Limb (tissue), 2 donors: ENCODE measurements at regions not wholly inside any gene's neighbourhood (a gene's known extent, or its start where the extent isn't known, plus 50 kb on each side); places are given as distances from the start of the nearest gene placed in this dataset.

Experiments
- DNase-seq, 2 donors: peaks; one replicate each; pipeline ENCODE4 v3.0.0-alpha.2; 2016; ENCODE audit errors: extremely low spot score in 2 of 2

DNA sequence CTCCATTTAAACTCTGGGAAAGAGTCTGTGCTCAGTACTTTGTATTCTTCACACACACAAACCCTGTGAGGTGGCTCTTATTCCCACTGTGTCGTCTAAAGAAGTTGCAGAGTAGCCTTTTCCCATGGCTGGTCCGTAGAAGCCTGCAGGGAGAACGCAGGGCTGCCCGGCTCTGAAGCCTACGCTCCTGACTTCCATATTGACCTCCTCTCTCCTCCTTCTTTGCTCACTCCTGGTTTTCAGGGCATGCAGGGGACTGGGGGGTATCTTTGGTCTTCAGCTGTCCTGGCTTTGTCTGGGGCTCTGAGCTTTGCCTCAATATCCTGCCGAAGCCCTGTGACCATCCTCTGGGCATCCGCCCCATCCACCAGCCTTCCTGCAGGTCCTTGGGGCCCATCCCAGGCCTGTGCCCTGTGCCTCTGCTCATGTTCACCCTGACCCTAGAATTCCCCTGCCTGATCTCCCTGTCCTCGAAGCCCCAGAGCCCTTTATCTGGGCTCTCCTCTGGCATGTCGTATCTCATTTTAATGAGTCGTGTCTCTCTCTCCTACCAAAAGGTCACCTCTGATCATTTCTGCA is 83.8 kb upstream of the FSTL4 start:
- DNase-seq: no peak

DNA sequence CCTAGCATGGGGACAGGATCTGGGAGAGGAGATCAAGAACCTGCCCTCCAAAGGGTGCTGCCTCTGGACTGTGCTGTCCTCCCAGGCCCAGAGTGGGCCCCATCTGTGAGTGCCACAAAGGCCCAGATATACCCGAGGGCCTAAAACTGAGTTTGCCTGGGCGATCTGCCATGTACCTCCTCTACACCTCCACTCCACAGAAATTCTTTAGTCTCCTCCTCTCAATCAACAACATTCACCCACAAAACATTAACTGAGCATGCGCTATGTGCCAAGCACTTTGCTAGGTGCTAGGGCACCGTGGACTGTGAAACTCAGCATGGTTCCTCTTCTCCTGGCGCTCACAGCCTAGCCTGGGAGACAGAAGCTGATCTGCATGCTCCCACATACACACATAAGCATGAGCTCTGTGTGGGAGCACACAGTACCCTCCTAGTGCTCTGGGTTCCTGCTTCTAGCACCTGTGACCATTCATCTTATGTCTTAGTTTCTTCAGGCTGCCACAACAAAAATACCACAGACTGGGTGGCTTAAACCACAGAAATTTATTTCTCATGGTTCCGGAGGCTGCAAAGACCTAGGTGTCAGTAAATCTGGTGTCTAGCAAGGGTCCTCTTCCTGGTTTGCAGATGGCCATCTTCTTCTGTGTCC is 82.0 kb upstream of the FSTL4 start:
- DNase-seq: no peak

DNA sequence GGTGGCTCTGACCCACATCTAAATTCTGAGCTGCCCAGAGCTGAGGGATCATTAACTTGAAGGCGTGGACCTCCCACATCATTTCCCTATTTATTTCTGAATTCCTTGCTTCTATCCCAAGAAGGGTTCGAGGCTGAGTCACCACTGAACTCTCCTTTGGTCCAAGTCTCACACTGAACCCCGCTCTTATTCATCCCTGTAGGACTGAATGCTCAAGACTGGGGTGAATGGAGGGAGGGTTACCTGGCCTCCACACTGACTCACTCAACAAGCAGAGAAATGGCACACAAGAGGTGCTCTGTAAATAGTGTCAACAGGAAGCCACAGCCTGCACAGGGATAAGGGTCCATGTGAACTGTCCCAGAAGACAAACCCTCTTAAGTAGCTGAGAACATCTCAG is 79.1 kb upstream of the FSTL4 start:
- DNase-seq: no peak

DNA sequence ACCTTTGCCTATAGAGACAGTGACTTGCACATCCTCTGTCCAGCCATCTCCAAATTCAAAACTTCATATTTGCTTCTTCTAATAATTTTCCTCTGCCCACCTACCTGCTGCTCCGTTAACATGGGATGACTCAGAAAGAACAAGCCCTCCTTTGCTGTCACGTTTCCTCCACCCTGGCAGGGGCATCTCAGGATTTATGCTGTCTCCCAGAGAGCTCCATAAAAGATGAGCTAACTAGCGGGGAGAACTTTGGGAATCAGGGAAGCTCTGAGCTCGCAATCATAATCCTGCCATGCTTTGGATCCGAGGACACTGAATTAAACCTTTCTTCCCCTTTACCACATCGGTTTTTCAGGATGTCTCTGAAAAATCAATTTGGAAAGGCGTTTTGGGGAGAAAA is 78.4 kb upstream of the FSTL4 start:
- no peak for DNase-seq

DNA sequence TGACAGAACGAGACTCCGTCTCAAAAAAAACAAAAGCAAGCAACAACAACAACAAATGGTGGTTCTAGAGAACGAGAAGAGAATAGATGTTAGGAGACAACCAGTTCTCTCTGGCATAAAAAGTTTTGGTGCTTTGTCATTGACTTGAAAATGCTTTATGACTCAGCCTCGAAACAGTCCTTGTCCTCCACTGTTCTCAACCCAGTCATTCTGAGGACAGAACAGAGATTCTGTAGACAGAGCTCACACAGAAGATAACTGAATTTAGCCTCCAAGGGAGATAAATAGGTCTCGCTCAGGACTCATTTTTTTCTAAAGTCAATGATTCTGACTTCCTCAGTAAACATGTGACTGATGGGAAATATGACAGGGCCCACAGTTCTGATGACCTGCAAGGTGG is 76.0 kb upstream of the FSTL4 start:
- no peak for DNase-seq

DNA sequence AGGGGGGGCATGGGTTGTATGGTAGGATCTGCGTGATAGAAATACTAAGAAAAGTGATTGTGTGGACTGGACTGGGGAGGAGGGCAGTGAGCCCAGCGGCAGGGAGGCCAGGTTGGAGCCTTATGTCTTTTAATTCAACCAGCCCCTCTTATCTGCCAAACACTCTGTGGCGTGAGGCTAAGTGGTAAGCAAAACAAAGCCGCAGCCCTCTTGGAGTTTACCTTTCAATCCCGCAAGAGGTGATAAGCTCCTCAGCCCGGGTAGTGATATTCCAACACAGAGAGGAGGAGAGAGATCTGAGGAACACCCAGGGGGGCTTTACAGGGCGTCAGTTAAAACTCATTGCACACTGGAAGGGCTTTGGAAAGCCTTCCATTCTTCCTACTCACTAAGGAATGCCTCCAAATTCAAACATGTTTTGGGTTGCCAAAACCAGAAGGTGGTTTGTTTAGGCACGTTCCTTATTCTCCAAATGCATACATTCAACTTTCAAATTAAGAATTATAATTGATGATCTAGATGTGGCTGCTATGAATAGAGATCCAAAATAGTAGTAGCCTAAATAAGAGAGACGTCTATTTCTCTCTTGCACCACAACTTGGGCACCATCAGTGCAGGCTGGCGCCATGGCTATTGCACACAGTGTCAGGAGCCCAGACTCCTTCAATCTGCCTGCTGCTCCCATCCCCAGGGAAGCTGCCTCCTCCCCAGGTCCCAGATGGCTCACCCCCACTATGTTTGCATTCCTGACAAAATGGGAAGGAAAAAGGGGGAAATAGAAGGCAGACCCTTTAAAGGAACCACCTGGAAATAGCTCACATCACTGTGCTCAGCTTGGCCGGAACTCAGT is 75.1 kb upstream of the FSTL4 start:
- no peak for DNase-seq

DNA sequence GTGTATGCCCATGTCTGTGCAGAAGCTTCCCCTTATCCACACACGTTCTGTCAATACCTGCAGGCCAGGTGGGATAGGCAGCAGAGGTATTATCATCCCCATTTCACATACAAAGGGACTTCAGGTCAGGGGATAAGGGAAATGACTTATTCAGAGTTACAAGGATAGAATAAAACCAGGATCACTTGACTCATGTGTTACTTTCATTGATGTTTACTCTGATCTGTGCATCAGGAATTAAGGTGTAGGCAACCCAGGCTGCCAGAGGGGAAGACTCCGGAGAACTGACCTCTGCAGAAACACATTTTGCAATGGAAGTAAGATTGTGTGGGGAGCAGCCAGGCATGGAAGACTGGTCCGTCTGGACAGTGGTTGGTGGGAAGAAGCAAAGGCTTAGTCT is 74.2 kb upstream of the FSTL4 start:
- DNase-seq: no peak

DNA sequence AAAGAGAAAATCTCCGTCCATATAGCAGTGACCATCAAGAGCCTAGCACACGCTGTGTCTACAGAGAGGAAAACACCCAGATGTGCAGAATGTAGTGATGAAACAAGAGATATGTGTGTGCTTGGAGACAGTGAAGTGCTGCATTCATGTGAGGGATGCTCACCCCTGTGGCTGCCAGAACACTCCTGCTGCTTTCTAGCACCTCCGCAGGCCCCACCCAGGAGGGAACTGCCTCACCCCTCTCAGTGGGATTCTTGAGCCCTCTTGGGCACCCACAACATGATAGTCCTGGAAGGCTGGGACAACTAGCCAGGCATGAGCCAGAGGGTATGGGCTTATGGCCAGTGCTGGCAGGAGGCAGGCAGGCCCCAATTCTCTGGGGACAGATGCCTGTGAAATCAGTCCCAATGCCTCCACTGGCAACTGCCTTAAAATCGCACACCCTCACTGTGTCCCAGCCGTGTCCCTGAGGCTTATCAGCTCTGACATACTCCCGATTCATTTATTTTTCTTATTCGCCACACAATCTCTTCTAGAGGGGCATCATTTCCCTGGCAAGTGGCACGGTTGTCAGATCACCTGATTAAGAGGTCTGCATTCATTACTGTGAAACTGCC is 73.2 kb upstream of the FSTL4 start:
- no peak for DNase-seq

DNA sequence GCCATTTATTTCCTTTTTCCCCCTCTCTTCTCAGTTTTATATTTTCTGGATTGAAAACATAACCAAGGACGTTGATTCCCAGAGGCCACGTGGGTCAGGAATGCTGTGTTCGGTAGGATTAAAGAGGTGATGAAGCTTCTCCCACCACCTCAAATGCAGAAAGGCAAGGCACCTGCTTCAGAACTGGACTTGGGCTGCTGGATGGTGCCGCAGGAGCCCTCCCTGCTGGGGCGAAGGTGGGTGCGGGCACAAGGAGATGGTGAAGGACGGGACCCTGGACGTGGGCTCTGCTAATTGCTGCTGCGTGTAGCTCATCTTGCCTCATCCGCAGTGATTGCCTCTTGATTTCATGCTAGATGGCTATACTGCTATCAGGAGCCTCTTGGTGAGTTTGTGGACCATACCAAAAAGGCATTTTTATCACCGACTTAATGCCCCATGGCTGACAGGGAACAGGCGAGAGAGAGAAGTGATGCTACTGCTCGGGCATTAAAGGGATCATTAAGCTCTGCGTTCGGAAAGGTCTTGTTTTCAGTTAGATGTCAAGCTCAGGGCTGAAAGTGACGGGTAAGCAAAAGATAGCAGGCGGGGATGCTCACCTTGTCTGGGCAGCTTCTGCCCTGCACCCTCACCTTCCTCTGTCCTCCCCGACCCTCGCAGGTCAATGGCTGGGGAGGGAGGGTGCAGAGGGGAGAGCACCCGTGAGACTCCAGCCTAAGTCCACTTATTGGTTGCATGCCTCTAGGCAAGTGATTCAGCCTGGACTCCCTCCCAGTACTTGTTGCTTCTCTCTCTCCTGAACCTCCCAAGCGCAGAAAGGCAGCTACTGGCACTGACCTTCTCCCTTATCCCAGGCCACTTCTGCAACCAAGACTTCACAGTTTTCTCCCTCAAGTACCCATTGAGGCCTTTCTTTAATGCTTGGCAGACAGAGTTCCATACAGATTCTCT is 71.6 kb upstream of the FSTL4 start:
- DNase-seq: peak in 1 of 2 donors; percentile 17

DNA sequence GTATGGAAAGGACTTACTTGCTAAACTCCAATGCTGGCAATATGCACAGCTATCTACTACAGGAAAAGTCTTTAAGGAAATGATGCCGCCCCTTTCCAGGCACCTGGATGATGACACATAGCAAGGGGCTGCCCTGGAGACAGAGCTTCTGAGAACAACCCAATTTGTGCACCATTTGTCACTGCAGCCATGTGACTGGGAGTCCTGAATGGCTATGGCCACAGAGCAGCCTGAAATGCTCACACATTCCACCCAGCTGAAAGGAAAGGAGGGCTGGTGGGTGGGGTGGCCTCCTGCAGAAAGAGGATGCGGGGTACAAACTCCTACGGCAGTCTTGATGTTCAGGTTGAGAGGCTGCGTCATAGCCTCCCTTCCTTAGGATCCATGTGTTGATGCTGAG is 70.1 kb upstream of the FSTL4 start:
- peak in 1 of 2 donors; percentile 4 for DNase-seq

DNA sequence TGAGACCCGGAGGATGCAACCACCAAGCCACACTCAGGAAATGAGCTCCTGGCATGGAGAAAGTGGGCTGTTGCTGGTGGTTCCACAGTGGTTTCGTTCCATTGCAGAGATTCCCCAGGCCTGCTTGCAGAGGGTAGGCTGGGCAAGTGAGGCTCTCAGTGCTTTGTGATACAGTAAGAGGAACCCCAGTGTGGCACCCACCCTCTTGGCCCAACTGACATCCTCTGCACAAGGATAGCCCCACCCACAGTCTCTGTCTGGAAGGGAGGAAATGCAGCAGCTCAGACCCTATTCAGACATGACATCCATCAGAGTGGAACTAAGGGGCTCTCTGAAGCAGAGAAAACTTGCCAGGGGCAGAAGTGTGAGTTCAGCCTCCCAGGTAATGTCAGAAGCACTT is 69.6 kb upstream of the FSTL4 start:
- peak in 1 of 2 donors; percentile 9 for DNase-seq

DNA sequence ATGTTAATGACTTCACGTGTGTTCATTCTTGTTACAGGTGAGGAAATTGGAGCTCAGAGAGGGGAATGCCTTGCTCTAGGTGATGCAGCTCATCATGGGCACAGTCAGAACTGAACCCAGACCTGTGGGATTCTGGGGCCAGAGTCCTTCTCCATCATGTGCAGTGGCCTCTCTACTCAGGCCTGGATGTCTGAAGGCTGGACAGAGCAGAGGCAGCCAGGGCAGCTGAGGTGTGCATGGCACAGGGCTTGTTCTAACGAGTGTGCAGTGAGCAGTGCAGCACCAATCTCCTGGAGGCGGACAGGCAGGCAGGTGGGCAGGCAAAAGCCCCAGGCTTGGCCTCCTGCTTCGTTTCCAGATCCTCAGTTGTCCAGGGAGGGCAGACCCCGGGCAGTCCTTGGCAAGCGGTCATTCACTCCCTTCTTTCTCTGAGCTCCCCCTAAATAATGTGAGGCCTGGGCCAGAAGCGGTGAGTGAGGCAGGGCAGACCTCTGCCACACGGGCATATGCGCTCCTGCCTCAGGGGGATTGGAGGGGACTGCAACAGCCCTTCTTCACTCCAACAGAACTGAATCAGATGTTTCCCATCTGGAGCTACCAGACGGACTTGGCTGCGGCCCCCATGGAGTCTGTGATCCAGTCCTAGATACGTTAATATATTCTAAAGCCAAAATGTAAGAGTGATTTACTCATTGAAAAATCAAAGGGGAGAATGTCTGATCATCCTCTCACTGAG is 68.7 kb upstream of the FSTL4 start:
- peak in 1 of 2 donors; percentile 21 for DNase-seq

DNA sequence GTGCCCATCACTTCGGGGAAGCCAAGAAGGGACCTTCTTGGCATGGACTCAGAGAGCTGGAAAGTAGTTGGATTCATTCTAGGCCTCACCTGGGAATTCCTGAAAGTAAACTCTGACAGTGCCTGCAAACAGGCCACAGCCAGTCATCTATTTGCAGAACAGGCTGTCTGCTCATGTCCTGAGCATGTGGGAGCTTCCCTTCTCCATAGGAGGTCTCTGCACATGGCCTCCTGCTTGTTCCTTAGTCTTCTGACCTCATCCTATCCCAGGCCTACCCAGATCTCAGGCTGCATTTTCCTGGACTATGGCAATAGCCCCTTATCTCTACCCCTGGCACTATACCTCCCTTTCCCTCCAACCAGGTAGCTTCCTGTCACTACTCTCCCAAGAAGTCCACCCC is 67.2 kb upstream of the FSTL4 start:
- DNase-seq: no peak

DNA sequence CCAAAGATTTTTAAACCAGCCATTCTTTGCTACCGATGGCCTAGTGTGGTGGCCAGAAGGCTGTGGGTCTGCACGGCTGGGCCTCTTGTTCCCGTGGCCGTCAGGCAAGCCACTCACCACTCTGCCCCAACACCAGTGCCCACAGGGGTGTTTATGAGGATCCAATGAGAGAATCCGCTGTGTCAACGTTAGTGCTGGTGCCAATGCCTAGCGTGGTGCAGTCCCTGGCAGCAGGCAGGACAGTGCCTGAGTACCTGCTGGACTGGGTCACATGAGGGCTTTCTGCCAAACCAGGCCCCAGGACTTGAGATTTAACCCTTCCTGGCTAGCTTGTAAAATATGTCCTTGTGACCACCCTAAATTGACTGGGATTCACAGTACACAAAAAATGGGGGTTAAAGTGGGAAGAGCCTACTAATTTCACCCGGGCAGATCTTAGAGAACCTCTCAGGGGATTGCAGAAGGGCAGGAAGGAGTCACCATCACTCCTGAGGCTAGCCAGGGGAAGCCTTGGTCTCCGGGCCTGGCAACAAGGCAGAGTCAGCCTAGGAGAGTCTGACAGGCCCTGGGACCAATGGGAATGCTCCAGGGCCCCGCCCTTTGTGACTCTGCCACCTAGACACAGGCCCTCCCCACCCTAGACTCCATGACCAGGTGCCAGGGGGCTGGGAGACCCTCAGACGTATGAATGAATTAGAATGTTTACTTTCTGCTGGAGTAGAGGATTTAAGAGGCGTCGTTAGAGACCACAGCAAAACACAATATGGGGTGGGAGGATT is 63.2 kb upstream of the FSTL4 start:
- no peak for DNase-seq

DNA sequence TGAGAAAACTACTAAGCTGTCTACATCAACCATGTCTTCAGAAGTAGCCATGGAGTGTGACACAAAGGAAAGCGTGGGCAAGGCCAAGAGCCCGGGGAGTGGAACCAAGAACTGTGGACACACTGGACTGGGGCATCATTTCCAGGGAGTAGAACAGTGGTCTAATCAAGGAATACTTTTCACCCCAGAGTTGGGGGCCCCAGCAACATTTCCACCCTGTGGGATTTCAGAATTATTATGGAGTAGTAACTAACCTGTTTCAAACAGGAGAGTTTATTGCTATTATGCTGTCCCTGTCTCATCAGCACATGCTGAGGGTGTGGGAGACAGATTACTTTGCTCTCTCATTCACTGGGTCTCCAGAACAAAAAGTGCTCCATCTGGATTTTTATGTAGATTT is 58.0 kb upstream of the FSTL4 start:
- no peak for DNase-seq

DNA sequence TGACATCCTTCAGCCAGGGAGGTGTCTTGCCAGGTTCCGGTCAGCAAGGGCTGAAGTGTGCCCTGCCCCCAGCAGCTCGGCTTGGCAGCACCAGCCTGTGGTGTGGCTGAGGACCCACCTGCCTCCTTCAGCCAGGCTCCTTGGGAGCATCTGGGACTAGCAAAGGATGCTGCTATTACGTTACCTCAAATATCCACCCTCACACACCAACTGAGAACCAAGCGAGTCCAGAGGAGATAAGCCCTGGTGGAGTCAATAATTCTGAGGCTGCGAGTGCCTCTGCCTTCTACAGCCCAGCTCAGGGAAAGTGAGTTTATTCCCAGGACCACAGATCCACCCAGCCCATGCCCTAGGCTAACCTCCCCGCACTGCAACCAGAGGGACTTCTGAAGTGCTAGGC is 57.1 kb upstream of the FSTL4 start:
- no peak for DNase-seq

DNA sequence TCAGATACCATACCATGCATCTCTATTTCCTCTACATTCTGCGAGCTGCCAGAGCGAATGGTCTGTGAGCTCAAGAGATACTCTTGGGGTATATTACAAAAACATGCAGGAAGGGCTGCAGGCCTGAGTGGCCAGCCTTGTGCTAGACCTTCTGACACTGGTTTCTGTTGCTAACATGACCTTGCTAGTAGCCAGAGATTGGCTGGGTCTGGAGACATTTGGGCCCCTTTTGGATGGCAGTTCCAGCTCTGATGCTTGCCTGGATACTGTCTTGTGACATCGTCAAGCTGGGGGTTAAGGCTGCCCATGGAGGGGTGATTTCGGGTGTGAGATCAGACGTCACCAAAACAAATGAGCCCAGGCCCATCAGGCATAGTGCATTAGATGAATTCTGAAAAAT is 56.1 kb upstream of the FSTL4 start:
- no peak for DNase-seq

DNA sequence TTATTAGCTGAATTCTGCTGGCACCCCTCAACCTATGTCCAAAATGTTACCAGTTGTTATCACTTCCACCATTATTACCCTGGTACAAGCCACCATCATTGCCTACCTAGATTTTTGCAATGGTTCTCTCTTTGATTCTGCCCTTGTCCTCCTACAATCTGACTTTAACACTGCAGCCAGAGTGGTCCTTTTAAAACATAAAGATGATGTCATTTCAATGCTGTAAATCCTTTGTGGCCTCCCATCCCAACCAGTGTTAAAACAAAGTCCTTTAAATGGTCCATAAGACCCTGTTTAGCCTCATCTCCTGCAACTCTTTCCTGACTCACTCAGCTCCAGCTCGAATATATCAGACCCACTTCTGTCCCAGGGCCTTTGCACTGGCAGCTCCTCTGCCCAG is 54.9 kb upstream of the FSTL4 start:
- no peak for DNase-seq

DNA sequence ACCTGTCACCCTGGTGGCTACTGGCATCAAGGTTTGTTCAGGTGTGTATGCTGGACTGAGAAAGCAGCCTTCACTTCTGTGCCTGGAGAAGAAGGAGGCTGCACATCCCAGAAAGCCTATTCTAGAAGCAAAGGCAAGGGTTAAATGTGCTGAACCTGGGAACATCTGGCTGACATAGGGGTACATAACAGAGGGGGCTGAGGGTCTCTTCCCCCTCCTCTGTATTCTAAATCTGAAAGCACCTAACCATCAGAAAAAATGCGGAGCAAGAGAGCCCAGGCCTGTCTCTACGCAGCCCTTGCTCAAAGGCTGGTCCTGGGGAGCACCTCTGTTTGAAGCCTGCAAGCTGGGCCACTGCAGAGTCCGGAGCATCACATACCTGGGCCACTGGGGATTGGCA is 53.2 kb upstream of the FSTL4 start:
- DNase-seq: no peak

DNA sequence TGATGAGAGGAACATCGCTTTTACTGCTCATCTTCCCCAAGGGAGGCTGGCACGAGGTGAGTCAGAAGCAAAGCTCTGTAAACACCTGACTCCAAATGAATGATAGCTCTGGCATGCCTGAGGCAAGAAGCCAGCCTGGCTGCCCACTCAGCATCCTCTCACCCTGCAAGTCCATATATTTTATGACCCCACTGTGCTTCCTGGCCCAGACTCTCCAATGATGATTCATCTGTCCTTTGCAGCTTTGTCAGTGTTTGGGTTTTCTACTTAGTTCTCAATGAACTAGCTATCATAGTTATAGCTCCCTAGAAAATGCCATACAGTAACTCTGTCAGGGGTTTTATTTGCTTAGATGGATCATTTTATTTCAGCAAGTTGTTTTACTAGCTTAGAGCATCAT is 52.1 kb upstream of the FSTL4 start:
- DNase-seq: no peak
